Fibroblast of lung (primary cell): ENCODE measurements at regions not wholly inside any gene's neighbourhood (a gene's known extent, or its start where the extent isn't known, plus 50 kb on each side); places are given as distances from the start of the nearest gene placed in this dataset.

Source experiments
- CTCF ChIP-seq, 2 donors: IDR thresholded peaks in 1 of 2; conservative IDR thresholded peaks in 1 of 2; 1 replicate in 1 of 2; 2 replicates in 1 of 2; pipeline ENCODE4 v1.5.1; 2011 to 2012; ENCODE audit warnings: low read length in 2 of 2, control low read depth in 1 of 2, inconsistent platforms in 1 of 2, low read depth in 1 of 2, mild to moderate bottlenecking in 1 of 2
- EZH2 ChIP-seq: IDR thresholded peaks from 2 replicates; pipeline ENCODE4 v1.5.1; 2012; ENCODE audit warnings: low read length, control low read depth, mild to moderate bottlenecking; ENCODE audit errors: missing control alignments

DNA sequence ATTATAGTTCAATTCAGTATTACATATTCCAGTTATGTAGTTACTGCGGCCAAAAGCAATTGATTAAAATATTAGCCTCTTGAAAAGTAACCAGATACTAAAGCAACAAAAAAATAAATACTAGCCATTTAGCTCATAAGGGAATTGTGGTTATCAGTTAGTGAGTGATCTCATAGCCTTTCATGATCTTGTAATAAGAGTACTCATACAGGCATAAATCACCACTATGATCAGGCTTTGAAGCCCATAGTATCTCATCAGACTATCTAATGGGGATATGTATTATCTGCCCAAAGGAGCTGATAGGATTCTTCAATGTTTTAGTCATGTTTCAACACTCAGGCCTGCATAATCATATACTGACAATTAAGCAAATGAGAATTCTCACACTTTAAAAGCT is 184.1 kb upstream of the CCDC54 start:
- no peak for TF ChIP-seq CTCF (conservative IDR thresholded peaks at IDR 0.05 in 1 of 2, IDR thresholded peaks at IDR 0.05 in 1 of 2; ENCODE audit: low read depth in 1 of 2, low read length in 2 of 2)
- no peak for TF ChIP-seq EZH2
